Adrenal gland (tissue), 9 donors: ENCODE measurements at regions not wholly inside any gene's neighbourhood (a gene's known extent, or its start where the extent isn't known, plus 50 kb on each side); places are given as distances from the start of the nearest gene placed in this dataset.

Experiments used
- DNase-seq, 7 donors: peaks; one replicate each; pipeline ENCODE4 v3.0.0-alpha.2; 2019 to 2020
- H3K27ac ChIP-seq, 5 donors: fragments of 200-600 bp; sonication (generic) in 4 of 5; 1 replicate in 3 of 5; 2 replicates in 2 of 5; pipeline versions ENCODE4 v1.5.1 to v1.8.0; 2016 to 2020; ENCODE audit warnings: mild to moderate bottlenecking in 1 of 5
- H3K27me3 ChIP-seq: fragments of 200-600 bp; 2 replicates; pipeline ENCODE4 v1.8.0; 2021
- H3K36me3 ChIP-seq, 2 donors: fragments of 200-600 bp; replicated peaks in 1 of 2; 1 replicate in 1 of 2; 2 replicates in 1 of 2; pipeline versions ENCODE4 v1.5.1 to v1.8.0; 2018 to 2022
- H3K4me1 ChIP-seq, 2 donors: fragments of 200-600 bp; replicated peaks in 1 of 2; 1 replicate in 1 of 2; 2 replicates in 1 of 2; pipeline versions ENCODE4 v1.5.1 to v1.8.0; 2018 to 2021
- H3K4me3 ChIP-seq, 4 donors: fragments of 200-600 bp; sonication (generic) in 3 of 4; one replicate each; pipeline ENCODE4 v1.5.1; 2016 to 2018
- H3K9me3 ChIP-seq, 3 donors: fragments of 200-600 bp; sonication (generic) in 1 of 3; replicated peaks in 1 of 3; 1 replicate in 2 of 3; 2 replicates in 1 of 3; pipeline versions ENCODE4 v1.5.1 to v1.8.0; 2016 to 2021
- CTCF ChIP-seq, 6 experiments: fragments of 450-650 bp in 4 of 6; fragments of 200-600 bp in 2 of 6; sonication (generic) in 1 of 6; IDR thresholded peaks; 1 replicate in 5 of 6; 2 replicates in 1 of 6; pipeline versions ENCODE4 v1.5.1 to v1.8.0; 2016 to 2021; ENCODE audit warnings: antibody characterized with exemption in 6 of 6, mild to moderate bottlenecking in 2 of 6, moderate library complexity in 1 of 6
- POLR2A ChIP-seq, 2 donors: fragments of 450-650 bp; IDR thresholded peaks; one replicate each; pipeline ENCODE4 v1.6.1; 2017; ENCODE audit warnings: antibody characterized with exemption in 2 of 2, mild to moderate bottlenecking in 2 of 2, moderate library complexity in 1 of 2
- WGBS, 4 donors: extraction: QIAGEN DNeasy Blood & Tissue Kit in 2 of 4; methylation state at CpG; one replicate each; pipeline versions ENCODE4 v1.1.5 to v1.1.7; 2013 to 2017; 5-methylcytosine and 5-hydroxymethylcytosine counted together
- intact Hi-C, 2 donors: fragments of 100-400 bp; cut with DNase I; formaldehyde crosslinking; loops; one replicate each; pipeline versions ENCODE4 v1.14.1 to v1.15.0; 2022 to 2023
- donor health status: healthy with polysubstance abuse.
- donor health status: Bipolar disorder and iron deficiency.
- donor health status: DM: yes; HTN: yes; CAD: no.
- donor health status: DM: no; HTN: no; CAD: no.
- donor health status: DM: no; HTN: no; CAD: no.

- no peak overlapping the region for H3K27ac ChIP-seq
- no peak overlapping the region for H3K4me3 ChIP-seq
- TF ChIP-seq POLR2A (IDR thresholded peaks at IDR 0.05) (no peak), CTCF (IDR thresholded peaks at IDR 0.05) (no peak)
- WGBS, 4 donors, result 56 to 76% (median 71%) methylated on average over 3 of the region's 3 CpGs
- DNase-seq, result no peak
- intact Hi-C loops, result no loop called here
- H3K36me3 ChIP-seq, result no peaks in the 10 kb centered on the region
- H3K9me3 ChIP-seq, result no peaks in the 10 kb centered on the region
- H3K4me1 ChIP-seq, result no peaks in the 10 kb centered on the region
- H3K27me3 ChIP-seq, result no peaks in the 10 kb centered on the region
Observed at GRCh38 chr2:83944191-83944590, 514.9 kb downstream of the SUCLG1 start.

GRCh38 chr2:83943265-83943664 lies 515.8 kb downstream of the SUCLG1 start:
- H3K4me1 ChIP-seq, result no peaks in the 10 kb centered on the region
- no peak overlapping the region for H3K27ac ChIP-seq
- TF ChIP-seq CTCF (IDR thresholded peaks at IDR 0.05) (no peak), POLR2A (IDR thresholded peaks at IDR 0.05) (no peak)
- H3K4me3 ChIP-seq, result no peak overlapping the region
- intact Hi-C loops, result no loop called here
- DNase-seq, result no peak
- no peaks in the 10 kb centered on the region for H3K36me3 ChIP-seq
- 85 to 93% (median 87%) methylated on average over 3 of the region's 3 CpGs for WGBS, 4 donors
- no peaks in the 10 kb centered on the region for H3K27me3 ChIP-seq
- H3K9me3 ChIP-seq, result no peaks in the 10 kb centered on the region

DNA sequence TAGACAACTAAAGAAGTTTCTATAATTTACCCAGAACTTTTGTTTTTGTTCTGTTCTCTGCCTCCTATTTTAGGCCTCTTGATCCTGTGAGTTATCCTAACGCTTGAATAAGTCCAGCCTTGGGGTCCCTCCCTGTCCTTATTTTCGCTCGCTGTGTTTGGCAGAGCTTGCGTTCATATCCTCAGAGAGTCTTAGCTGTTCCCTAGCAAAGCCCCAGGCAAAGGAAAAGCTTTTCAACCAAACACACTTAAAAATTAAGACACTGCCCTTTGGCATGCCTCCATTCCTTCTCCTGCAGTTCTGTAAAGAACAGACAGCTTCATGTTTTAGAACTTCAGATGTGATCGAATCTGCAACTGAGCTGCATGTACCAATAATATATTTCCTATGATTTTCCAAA lies 517.2 kb downstream of the SUCLG1 start:
- H3K4me1 ChIP-seq, result no peaks in the 10 kb centered on the region
- 72 to 85% (median 76%) methylated on average over 5 of the region's 5 CpGs for WGBS, 4 donors

DNA sequence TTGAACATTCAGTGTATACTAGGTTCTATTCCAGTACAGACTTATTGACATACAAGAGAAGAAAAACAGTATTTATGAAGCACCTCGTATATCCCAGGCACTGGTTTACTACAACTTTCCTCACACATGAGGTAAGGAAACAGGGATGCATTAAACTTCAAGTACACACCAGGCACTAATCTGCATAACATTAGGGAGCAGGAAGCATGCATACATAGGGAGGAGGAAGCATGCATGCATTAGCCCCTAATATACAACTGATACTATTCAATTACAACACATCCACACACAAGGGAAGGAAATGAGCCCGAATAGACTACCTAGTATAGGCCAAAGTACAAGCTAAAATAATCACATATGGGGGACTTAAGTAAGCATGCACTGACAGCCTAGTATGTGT lies 525.3 kb downstream of the SUCLG1 start:
- DNase-seq, result no peak
- Histone ChIP-seq H3K27me3 (no peaks in the 10 kb centered on the region), H3K4me3 (no peak overlapping the region), H3K36me3 (no peaks in the 10 kb centered on the region), H3K27ac (no peak overlapping the region), H3K4me1 (no peaks in the 10 kb centered on the region), H3K9me3 (no peaks in the 10 kb centered on the region)
- TF ChIP-seq POLR2A (IDR thresholded peaks at IDR 0.05) (no peak), CTCF (IDR thresholded peaks at IDR 0.05) (no peak)
- 44 to 71% (median 49%) methylated on average over 2 of the region's 2 CpGs for WGBS, 4 donors
- intact Hi-C loops, result no loop called here

More for the DNA sequence above, 517.2 kb downstream of the SUCLG1 start:
- DNase-seq, result no peak
- H3K9me3 ChIP-seq, result no peaks in the 10 kb centered on the region
- no peaks in the 10 kb centered on the region for H3K36me3 ChIP-seq
- H3K27me3 ChIP-seq, result no peaks in the 10 kb centered on the region
- no peak for TF ChIP-seq POLR2A (IDR thresholded peaks at IDR 0.05)
- TF ChIP-seq CTCF (IDR thresholded peaks at IDR 0.05), result no peak
- intact Hi-C loops, result no loop called here
- H3K27ac ChIP-seq, result no peak overlapping the region
- H3K4me3 ChIP-seq, result no peak overlapping the region
